ENCODE measurements at regions not wholly inside any gene's neighbourhood (a gene's known extent, or its start where the extent isn't known, plus 50 kb on each side); places are given as distances from the start of the nearest gene placed in this dataset.

GRCh38 chr2:8541636-8542035, 140.2 kb upstream of the ID2 start:
- no peak for TF ChIP-seq POLR2A (IDR thresholded peaks at IDR 0.05)
- TF ChIP-seq, protein P1, sequence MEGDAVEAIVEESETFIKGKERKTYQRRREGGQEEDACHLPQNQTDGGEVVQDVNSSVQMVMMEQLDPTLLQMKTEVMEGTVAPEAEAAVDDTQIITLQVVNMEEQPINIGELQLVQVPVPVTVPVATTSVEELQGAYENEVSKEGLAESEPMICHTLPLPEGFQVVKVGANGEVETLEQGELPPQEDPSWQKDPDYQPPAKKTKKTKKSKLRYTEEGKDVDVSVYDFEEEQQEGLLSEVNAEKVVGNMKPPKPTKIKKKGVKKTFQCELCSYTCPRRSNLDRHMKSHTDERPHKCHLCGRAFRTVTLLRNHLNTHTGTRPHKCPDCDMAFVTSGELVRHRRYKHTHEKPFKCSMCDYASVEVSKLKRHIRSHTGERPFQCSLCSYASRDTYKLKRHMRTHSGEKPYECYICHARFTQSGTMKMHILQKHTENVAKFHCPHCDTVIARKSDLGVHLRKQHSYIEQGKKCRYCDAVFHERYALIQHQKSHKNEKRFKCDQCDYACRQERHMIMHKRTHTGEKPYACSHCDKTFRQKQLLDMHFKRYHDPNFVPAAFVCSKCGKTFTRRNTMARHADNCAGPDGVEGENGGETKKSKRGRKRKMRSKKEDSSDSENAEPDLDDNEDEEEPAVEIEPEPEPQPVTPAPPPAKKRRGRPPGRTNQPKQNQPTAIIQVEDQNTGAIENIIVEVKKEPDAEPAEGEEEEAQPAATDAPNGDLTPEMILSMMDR (IDR thresholded peaks at IDR 0.05) = no peak
